K562 (cell line): ENCODE measurements at regions not wholly inside any gene's neighbourhood (a gene's known extent, or its start where the extent isn't known, plus 50 kb on each side); places are given as distances from the start of the nearest gene placed in this dataset.

Source experiments
- ATF1 ChIP-seq, 2 experiments: fragments of 450-650 bp in 1 of 2; IDR thresholded peaks; 2 replicates each; pipeline ENCODE4 v1.6.1; 2016; ENCODE audit warnings: missing compliant biosample characterization in 1 of 2, missing genetic modification characterization in 1 of 2
- CGGBP1 ChIP-seq: fragments of 250-450 bp; sonication (Bioruptor Pico); IDR thresholded peaks from 2 replicates; pipeline ENCODE4 v1.9.0; 2021; ENCODE audit warnings: mild to moderate bottlenecking
- CHD1 ChIP-seq: fragments of 200-600 bp; sonication (generic); IDR thresholded peaks from one replicate; pipeline ENCODE4 v1.6.1; 2012; ENCODE audit warnings: mild to moderate bottlenecking, moderate library complexity, low read length, inconsistent platforms
- ELF1 ChIP-seq: fragments of 200-800 bp; sonication (Bioruptor generic); IDR thresholded peaks from 2 replicates; pipeline ENCODE4 v1.6.1; 2016; ENCODE audit warnings: missing genetic modification characterization, missing compliant biosample characterization
- ESRRB ChIP-seq: fragments of 250-450 bp; sonication (Bioruptor Pico); IDR thresholded peaks from 2 replicates; pipeline ENCODE4 v1.5.0; 2020; ENCODE audit warnings: mild to moderate bottlenecking, moderate library complexity, borderline replicate concordance
- GABPA ChIP-seq: fragments of 200-800 bp; sonication (Bioruptor generic); conservative IDR thresholded peaks from 2 replicates; pipeline ENCODE4 v1.6.1; 2016; ENCODE audit warnings: low read depth, missing genetic modification characterization, missing compliant biosample characterization
- HMGN3 ChIP-seq: IDR thresholded peaks from 2 replicates; pipeline ENCODE4 v1.6.1; 2011; ENCODE audit warnings: borderline replicate concordance, low read depth, mild to moderate bottlenecking, mixed read lengths, low read length; ENCODE audit not compliant: insufficient read length; ENCODE audit errors: extremely low read depth
- JUND ChIP-seq, 2 experiments: IDR thresholded peaks; 2 replicates in 1 of 2; 3 replicates in 1 of 2; pipeline ENCODE4 v1.6.1; 2011; ENCODE audit warnings: borderline replicate concordance in 2 of 2, low read depth in 2 of 2, low read length in 2 of 2, improper control_type of control experiment in 1 of 2, missing biosample characterization in 1 of 2, missing genetic modification characterization in 1 of 2, missing genetic modification reagents in 1 of 2
- MBD2 ChIP-seq: sonication (generic); IDR thresholded peaks from 2 replicates; pipeline ENCODE4 v1.6.1; 2016; ENCODE audit warnings: low read depth, borderline replicate concordance
- NCOR1 ChIP-seq: fragments of 450-650 bp; IDR thresholded peaks from 2 replicates; pipeline ENCODE4 v1.6.1; 2016; ENCODE audit warnings: mild to moderate bottlenecking, moderate library complexity
- NFE2 ChIP-seq: IDR thresholded peaks from 2 replicates; pipeline ENCODE4 v1.6.1; 2014; ENCODE audit warnings: antibody characterized with exemption, low read depth
- PBX2 ChIP-seq, 2 experiments: IDR thresholded peaks in 1 of 2; conservative IDR thresholded peaks in 1 of 2; 2 replicates each; pipeline ENCODE4 v1.6.1; 2016; ENCODE audit warnings: low read depth in 2 of 2, mild to moderate bottlenecking in 1 of 2, missing compliant biosample characterization in 1 of 2, missing genetic modification characterization in 1 of 2, moderate library complexity in 1 of 2
- PHF20 ChIP-seq: fragments of 450-650 bp; IDR thresholded peaks from 2 replicates; pipeline ENCODE4 v1.6.1; 2018; ENCODE audit not compliant: partially characterized antibody
- POLR2AphosphoS5 ChIP-seq: IDR thresholded peaks from 2 replicates; pipeline ENCODE4 v1.6.1; 2011; ENCODE audit warnings: mild to moderate bottlenecking, low read depth, low read length, moderate library complexity; ENCODE audit not compliant: control insufficient read depth, insufficient read depth
- RBFOX2 ChIP-seq: fragments of 200-400 bp; formaldehyde crosslinking; IDR thresholded peaks from 2 replicates; pipeline ENCODE4 v1.6.1; 2017; ENCODE audit warnings: low read depth, mild to moderate bottlenecking, low read length, moderate library complexity
- TEAD1 ChIP-seq, 2 experiments: fragments of 450-650 bp in 1 of 2; sonication (generic) in 1 of 2; formaldehyde crosslinking; IDR thresholded peaks; 2 replicates each; pipeline versions ENCODE4 v1.4.0 to v1.8.0; 2020 to 2022; ENCODE audit warnings: mild to moderate bottlenecking in 2 of 2, missing genetic modification reagents in 1 of 2
- TEAD4 ChIP-seq, 2 experiments: sonication (generic) in 1 of 2; formaldehyde crosslinking in 1 of 2; IDR thresholded peaks; 2 replicates each; pipeline versions ENCODE4 v1.6.1 to v1.8.0; 2012 to 2022; ENCODE audit warnings: borderline replicate concordance in 1 of 2, inconsistent platforms in 1 of 2, low read length in 1 of 2, mild to moderate bottlenecking in 1 of 2, missing genetic modification reagents in 1 of 2
- TFAP4 ChIP-seq: sonication (generic); formaldehyde crosslinking; IDR thresholded peaks from 2 replicates; pipeline ENCODE4 v1.8.0; 2022; ENCODE audit warnings: missing genetic modification reagents, mild to moderate bottlenecking, moderate library complexity, borderline replicate concordance
- TF ChIP-seq, protein P1 (sequence below), 2 experiments: IDR thresholded peaks; 2 replicates each; pipeline ENCODE4 v1.6.1; 2011; ENCODE audit warnings: borderline replicate concordance in 1 of 2, control low read depth in 1 of 2, low read depth in 1 of 2, low read length in 1 of 2, mild to moderate bottlenecking in 1 of 2, mixed read lengths in 1 of 2, moderate library complexity in 1 of 2; ENCODE audit not compliant: insufficient read depth in 1 of 2, insufficient read length in 1 of 2, poor library complexity in 1 of 2, severe bottlenecking in 1 of 2; ENCODE audit errors: extremely low read depth in 1 of 2

DNA sequence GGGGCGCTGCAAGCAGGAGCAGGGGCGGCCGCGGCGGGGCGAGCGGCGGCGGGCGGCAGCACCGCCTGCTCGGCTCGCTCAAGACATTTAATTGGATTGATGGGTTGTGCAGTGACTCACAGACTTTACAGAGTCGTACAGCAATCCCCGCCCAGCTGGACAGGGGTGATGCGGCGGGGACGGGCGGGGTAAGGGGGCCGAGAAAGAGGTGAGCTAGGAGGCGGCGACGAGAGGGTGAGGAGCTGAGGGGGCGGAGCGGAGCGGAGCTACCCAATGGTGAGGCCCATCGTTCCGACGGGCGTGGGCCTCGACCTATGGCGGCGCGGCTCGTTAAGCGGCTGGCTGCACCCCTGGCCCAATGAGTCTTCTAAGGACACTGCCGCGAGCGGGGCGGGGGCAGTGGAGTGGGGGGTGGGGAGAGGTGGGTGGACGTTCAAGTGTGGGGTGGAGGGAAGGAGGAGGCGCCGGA, 97.1 kb upstream of the SERTAD2 start (continued):
- TF ChIP-seq GABPA (tag) = no peak
- TF ChIP-seq PHF20 = no peak
- no peak for TF ChIP-seq ELF1 (tag)
- 0 out of 2 replicates have a peak, but pooled peaks have one; percentile 2 for TF ChIP-seq TEAD4 (IDR thresholded peaks at IDR 0.05; ENCODE audit: low read length)
- no peak for TF ChIP-seq TEAD4 (CRISPR knock-in tag; IDR thresholded peaks at IDR 0.05; ENCODE audit: borderline replicate concordance)
- peak; percentile 87 for TF ChIP-seq JUND (IDR thresholded peaks at IDR 0.05; ENCODE audit: borderline replicate concordance, low read depth, low read length)
- peak; percentile 69; the same call in 1 of the 3 replicates for TF ChIP-seq JUND (tag; IDR thresholded peaks at IDR 0.05; ENCODE audit: borderline replicate concordance, low read depth, low read length)
- TF ChIP-seq RBFOX2 = peak; percentile 94
- peak; percentile 56; the same call in 1 of the 2 replicates for TF ChIP-seq NCOR1
- TF ChIP-seq NFE2 = 0 out of 2 replicates have a peak, but pooled peaks have one; percentile 7
- TF ChIP-seq ATF1 (CRISPR knock-in tag; IDR thresholded peaks at IDR 0.05) = peak; percentile 6; the same call in 1 of the 2 replicates
- peak; percentile 57; the same call in 1 of the 2 replicates for TF ChIP-seq ATF1 (tag; IDR thresholded peaks at IDR 0.05)
- peak; percentile 90 for TF ChIP-seq PBX2 (CRISPR knock-in tag; IDR thresholded peaks at IDR 0.05; ENCODE audit: low read depth)
- peak; percentile 96 for TF ChIP-seq PBX2 (tag; conservative IDR thresholded peaks at IDR 0.05; ENCODE audit: low read depth)
- peak; percentile 95 for TF ChIP-seq MBD2
- TF ChIP-seq POLR2AphosphoS5 = peak; percentile 71
- TF ChIP-seq TFAP4 (CRISPR knock-in tag) = peak; percentile 89
- no peak for TF ChIP-seq ESRRB (CRISPR knock-in tag)
- peak; percentile 42 for TF ChIP-seq HMGN3
- TF ChIP-seq TEAD1 (CRISPR knock-in tag; IDR thresholded peaks at IDR 0.05) = 0 out of 4 replicates have a peak, but pooled peaks of 1 of the 2 experiments have one; percentile 16
- TF ChIP-seq CGGBP1 (CRISPR knock-in tag) = peak; percentile 76; the same call in 1 of the 2 replicates
- TF ChIP-seq, protein P1, sequence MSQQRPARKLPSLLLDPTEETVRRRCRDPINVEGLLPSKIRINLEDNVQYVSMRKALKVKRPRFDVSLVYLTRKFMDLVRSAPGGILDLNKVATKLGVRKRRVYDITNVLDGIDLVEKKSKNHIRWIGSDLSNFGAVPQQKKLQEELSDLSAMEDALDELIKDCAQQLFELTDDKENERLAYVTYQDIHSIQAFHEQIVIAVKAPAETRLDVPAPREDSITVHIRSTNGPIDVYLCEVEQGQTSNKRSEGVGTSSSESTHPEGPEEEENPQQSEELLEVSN (IDR thresholded peaks at IDR 0.05; ENCODE audit: borderline replicate concordance in 1 of 2, extremely low read depth in 1 of 2, insufficient read depth in 1 of 2, insufficient read length in 1 of 2, low read depth in 1 of 2, low read length in 1 of 2, poor library complexity in 1 of 2, severe bottlenecking in 1 of 2) = peak; percentile 7 to 60
- TF ChIP-seq CHD1 = peak; percentile 15
